GM08714 (cell line): ENCODE measurements at regions not wholly inside any gene's neighbourhood (a gene's known extent, or its start where the extent isn't known, plus 50 kb on each side); places are given as distances from the start of the nearest gene placed in this dataset.

Experiments used
- H3K4me3 ChIP-seq: fragments of 200-500 bp; sonication (Bioruptor generic); 2 replicates; pipeline ENCODE4 v1.5.1; 2014; ENCODE audit warnings: mild to moderate bottlenecking, low read length, inconsistent platforms
- ZNF274 ChIP-seq: IDR thresholded peaks from 2 replicates; pipeline ENCODE4 v1.6.1; 2012; ENCODE audit warnings: mild to moderate bottlenecking, low read depth, low read length

- H3K4me3 ChIP-seq: no peak overlapping the region
- no peak for TF ChIP-seq ZNF274
Observed at GRCh38 chr7:17181482-17181881, 117.0 kb upstream of the AHR start.

DNA sequence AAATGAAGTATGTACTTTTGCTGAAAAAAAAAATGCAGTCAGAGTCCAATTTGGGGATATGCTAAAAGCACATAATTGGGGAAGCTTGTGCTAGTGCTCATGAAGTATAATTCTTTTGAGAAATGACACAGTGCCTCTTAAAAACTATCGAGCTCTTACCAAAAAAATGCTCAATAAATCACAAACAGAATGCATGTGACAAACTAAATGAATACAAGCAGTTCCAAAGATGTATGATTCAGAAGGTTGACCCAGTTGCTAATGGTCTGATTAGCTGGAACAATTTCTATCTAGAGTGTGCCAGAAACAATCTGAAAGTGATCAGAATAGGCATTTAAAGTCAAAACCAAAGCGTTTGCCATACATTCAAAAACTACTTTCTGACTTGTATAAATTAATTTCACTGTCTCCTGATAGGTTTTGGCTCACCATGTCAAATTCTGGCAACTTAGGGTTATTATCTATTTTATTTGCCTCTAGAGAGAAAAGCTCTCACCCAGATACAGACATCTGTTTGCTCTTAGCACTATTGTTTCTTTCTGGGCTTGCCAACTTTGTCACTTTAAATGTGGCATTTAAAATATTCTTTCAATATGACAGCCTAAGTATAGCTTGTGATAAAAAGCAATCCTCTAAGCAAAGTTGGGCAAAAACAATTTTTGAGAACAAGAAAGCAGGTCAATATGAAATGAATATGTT, 114.7 kb upstream of the AHR start:
- no peak for TF ChIP-seq ZNF274
- H3K4me3 ChIP-seq: no peak overlapping the region

DNA sequence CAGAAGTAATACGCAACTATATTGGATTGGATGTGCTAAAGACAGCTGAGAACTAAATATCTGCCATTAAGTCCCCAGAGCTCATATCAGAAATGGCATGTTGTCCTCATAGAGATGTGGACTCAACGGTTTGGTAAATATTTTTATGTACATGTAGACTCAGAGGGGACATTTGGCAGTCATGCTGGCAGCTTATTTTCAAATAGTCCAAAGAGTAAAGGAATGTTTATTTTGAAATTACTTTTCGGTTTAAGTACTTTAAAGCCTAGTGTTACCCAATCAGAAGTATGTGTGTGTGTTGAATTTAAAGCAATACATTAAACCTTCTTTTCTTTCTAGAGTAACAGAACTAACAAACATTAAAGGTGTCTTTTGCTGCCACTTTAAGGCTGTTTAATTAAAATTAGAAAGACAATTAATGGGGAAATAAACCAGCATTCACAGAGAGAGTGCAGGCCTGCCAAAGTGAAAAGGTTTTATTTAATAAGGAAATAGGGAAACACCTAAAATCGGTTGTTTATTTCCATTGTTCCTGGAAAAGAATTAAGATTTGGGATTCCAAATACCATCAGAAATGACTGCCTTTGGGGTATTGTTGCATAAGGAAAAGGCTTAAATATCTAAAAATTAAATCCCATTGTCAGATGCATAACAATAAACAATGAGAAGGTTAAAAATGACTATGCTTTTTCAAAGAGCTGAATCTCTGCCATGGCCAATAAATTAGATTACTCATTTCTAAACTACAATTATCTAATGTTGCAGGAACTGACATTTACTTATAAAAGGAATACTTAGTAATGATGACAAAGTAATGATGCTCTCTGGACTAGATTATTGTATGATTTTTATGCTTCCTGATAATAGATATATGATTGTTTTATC, 113.4 kb upstream of the AHR start:
- H3K4me3 ChIP-seq: no peak overlapping the region
- TF ChIP-seq ZNF274: no peak

DNA sequence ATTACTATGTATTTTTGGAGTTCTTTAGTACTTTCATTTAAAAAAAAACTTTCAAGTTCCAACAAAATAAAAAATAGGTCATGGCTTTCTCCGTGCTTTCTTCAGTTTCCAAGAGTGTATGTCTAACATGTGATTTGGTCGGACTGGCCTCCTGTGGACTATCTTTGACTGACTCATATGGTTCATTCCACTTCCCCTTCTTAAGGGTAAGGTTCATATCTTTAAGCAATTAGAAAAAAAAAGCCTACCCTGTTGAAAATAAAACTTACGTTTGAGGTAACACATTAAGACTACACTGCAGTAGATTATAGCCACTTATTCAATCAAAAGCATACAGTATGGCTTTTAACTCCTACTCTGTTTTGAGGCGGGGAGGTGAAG, 112.8 kb upstream of the AHR start:
- TF ChIP-seq ZNF274: no peak

GRCh38 chr7:17186745-17187530, 111.5 kb upstream of the AHR start:
- no peak overlapping the region for H3K4me3 ChIP-seq
- TF ChIP-seq ZNF274: no peak

More for the DNA sequence above, 112.8 kb upstream of the AHR start:
- no peak overlapping the region for H3K4me3 ChIP-seq

DNA sequence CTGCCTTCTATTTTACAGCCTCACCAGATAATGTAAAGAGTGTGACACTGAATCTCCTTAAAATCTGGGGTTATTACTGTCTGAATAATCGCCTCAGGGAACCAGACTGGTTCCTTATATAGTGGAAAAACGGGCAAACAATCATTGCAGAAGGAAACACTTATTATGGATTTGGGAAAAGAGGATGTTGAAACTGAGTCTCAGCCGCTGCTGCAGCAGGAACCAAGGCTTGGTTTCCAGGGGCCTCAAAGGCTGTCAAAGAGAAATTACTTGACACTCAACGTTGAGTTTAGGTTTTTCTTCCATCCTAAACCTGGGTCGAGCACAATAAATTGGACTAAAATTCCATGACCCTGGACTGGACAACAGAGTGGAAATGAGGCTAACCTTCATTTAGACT, 103.8 kb upstream of the AHR start:
- TF ChIP-seq ZNF274: no peak
- no peak overlapping the region for H3K4me3 ChIP-seq

DNA sequence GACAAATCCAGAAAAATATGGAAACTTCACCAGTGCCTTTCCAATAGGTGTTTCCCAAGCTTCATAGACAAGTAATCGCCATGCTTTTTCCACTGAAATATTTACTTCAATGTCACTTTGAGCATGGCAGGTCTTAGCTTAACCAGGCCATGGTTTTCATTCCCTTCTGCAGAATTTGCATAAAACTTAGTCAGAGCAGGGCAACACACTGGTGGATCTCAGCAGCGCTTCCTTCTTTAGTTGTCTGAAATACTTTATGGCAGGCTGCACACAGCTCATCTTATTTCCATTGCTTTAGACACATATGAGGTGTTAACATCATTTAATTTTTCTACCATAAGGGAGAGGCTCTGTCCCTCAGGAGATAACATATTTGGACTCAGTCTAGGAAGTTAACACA, 102.9 kb upstream of the AHR start:
- H3K4me3 ChIP-seq: no peak overlapping the region
- TF ChIP-seq ZNF274: no peak

GRCh38 chr7:17205910-17206309, 92.5 kb upstream of the AHR start:
- no peak for TF ChIP-seq ZNF274
- H3K4me3 ChIP-seq: no peak overlapping the region

- TF ChIP-seq ZNF274: no peak
- no peak overlapping the region for H3K4me3 ChIP-seq
Observed at GRCh38 chr7:17206349-17206905, 92.0 kb upstream of the AHR start.

DNA sequence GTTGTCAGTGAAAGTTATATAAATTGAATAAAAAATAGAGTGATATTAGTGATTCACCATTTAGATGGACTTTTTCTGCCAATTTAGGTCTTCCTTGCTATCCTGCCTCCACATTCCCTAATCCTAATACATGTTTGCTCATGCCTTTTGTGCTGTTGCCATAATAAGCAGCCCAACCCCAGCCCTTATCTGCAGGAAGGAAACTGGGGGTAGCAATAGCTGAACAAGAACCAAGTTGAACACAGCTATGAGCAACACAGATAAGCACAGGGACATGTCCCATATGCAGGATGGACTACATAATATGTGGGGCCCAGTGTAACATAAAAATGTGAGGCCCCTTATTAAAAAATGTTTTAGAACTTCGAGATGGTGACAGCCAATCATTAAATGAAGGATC, 91.2 kb upstream of the AHR start:
- no peak for TF ChIP-seq ZNF274
- no peak overlapping the region for H3K4me3 ChIP-seq

DNA sequence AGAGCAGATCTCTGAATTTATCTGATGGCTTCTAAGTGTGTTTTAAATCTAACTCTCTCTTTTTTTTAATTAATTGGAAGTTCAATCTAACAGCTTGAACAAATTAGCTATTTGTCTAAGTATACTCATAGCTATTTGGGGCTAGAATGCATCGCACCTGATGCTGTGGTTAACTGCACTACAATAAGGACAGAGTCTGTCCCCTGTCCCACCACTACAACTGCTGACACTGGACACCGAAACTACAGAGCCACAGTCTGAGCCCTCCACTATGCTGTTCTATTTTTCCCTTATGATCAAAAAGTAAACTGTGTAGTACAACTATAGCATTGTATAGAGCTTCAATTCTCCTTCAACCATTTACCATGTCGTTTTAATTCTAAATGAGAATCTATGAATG, 89.4 kb upstream of the AHR start:
- no peak for TF ChIP-seq ZNF274
- no peak overlapping the region for H3K4me3 ChIP-seq

- no peak overlapping the region for H3K4me3 ChIP-seq
- no peak for TF ChIP-seq ZNF274
Observed at GRCh38 chr7:17211307-17211836, 87.1 kb upstream of the AHR start.

- TF ChIP-seq ZNF274: no peak
Observed at GRCh38 chr7:17212188-17212587, 86.3 kb upstream of the AHR start.

More at GRCh38 chr7:17212188-17212587, 86.3 kb upstream of the AHR start:
- H3K4me3 ChIP-seq: no peak overlapping the region
